ENCODE measurements at regions not wholly inside any gene's neighbourhood (a gene's known extent, or its start where the extent isn't known, plus 50 kb on each side); places are given as distances from the start of the nearest gene placed in this dataset.
A peak's percentile ranks its signal among the peaks of the same experiment; 100 is the strongest.

- H3K4me3 ChIP-seq: no peak overlapping the region
- WGBS, 2 donors: 36 to 48% methylated on average over 6 of the region's 6 CpGs
These were observed 81.8 kb downstream of the NR2F2 start for GRCh38 chr15:96412045-96412905.

GRCh38 chr15:96412906-96413231 lies 82.4 kb downstream of the NR2F2 start:
- Histone ChIP-seq H3K9me3 (no peaks in the 10 kb centered on the region), H3K27me3 (peaks cover 0 to 76% (median 40%) of the 10 kb centered on the region in 4 donors), H3K4me1 (peaks cover 11 to 36% (median 21%) of the 10 kb centered on the region in 4 donors), H3K4me3 (no peak overlapping the region), H3K36me3 (no peaks in the 10 kb centered on the region), H3K27ac (no peak overlapping the region)
- ATAC-seq (ENCODE audit: low FRiP score in 2 of 2) (no peak), DNase-seq (no peak)
- 25 to 38% methylated on average over 1 of the region's 1 CpG for WGBS, 2 donors
- TF ChIP-seq POLR2A (IDR thresholded peaks at IDR 0.05) (no peak), CTCF (IDR thresholded peaks at IDR 0.05) (no peak), EP300 (IDR thresholded peaks at IDR 0.05) (no peak), POLR2AphosphoS5 (IDR thresholded peaks at IDR 0.05) (no peak)

More at GRCh38 chr15:96412045-96412905, 81.8 kb downstream of the NR2F2 start:
- H3K36me3 ChIP-seq: no peaks in the 10 kb centered on the region
- H3K9me3 ChIP-seq: no peaks in the 10 kb centered on the region
- no peak for ATAC-seq (ENCODE audit: low FRiP score in 2 of 2)
- H3K27ac ChIP-seq: no peak overlapping the region
- DNase-seq: no peak
- H3K4me1 ChIP-seq: peaks cover 11 to 33% (median 21%) of the 10 kb centered on the region in 4 donors
- TF ChIP-seq POLR2A (IDR thresholded peaks at IDR 0.05): no peak
- no peak for TF ChIP-seq EP300 (IDR thresholded peaks at IDR 0.05)
- TF ChIP-seq POLR2AphosphoS5 (IDR thresholded peaks at IDR 0.05): no peak
- no peak for TF ChIP-seq CTCF (IDR thresholded peaks at IDR 0.05)
- H3K27me3 ChIP-seq: peaks cover 0 to 74% (median 40%) of the 10 kb centered on the region in 4 donors

DNA sequence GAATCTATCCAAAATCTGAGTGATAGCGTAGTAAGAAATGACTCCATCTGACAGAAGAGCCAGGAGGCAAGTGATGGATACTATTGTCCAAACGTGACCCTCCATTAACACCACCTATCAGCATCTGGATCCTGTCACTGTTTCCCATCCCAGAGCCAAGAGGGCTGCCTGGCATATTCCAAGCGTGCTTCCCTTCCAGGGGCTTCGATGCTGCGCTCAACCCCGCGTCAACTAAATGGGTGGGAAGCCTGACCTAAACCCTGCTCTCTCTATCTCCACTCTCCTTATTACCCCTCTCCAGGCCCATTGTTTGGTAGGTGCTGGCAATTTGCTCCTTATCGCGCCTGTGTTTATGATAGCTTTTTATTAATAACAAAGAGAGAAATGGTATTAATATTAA lies 83.2 kb downstream of the NR2F2 start:
- WGBS, 2 donors: 19 to 26% methylated on average over 9 of the region's 9 CpGs
- H3K36me3 ChIP-seq: no peaks in the 10 kb centered on the region
- ATAC-seq (ENCODE audit: low FRiP score in 2 of 2): no peak
- peaks cover 11 to 34% (median 20%) of the 10 kb centered on the region in 4 donors for H3K4me1 ChIP-seq
- H3K27ac ChIP-seq: no peak overlapping the region
- H3K9me3 ChIP-seq: no peaks in the 10 kb centered on the region
- TF ChIP-seq POLR2AphosphoS5 (IDR thresholded peaks at IDR 0.05) (no peak), EP300 (IDR thresholded peaks at IDR 0.05) (no peak), POLR2A (IDR thresholded peaks at IDR 0.05) (no peak), CTCF (IDR thresholded peaks at IDR 0.05) (no peak)
- no peak overlapping the region for H3K4me3 ChIP-seq
- no peak for DNase-seq
- peaks cover 0 to 76% (median 37%) of the 10 kb centered on the region in 4 donors for H3K27me3 ChIP-seq

DNA sequence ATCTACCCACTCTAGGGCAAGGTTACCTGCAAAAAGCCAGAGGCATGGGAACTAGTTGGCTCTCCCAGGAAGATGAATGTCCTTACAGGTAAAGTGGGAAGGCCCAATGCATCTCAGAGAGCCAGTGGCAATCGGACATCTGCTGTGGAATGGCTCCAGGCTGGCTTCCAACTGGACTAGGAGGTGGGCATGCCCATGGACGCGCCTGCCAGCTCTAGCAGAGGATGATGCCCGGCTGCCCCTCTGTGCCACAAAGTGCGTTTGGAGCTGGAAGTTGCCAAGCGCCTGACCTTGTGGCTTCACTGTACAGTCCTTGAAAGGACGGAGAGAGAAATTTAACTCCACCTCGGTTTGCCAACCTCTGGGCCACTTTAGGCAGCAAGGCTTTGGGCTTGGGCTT lies 84.4 kb downstream of the NR2F2 start:
- DNase-seq: peak in 1 of 2 donors; percentile 18
- WGBS, 2 donors: 54 to 57% methylated on average over 7 to 8 of the region's 8 CpGs

More for the DNA sequence above, 84.4 kb downstream of the NR2F2 start:
- no peak overlapping the region for H3K4me3 ChIP-seq
- H3K27me3 ChIP-seq: peaks cover 0 to 63% (median 28%) of the 10 kb centered on the region in 4 donors
- no peaks in the 10 kb centered on the region for H3K9me3 ChIP-seq
- ATAC-seq (ENCODE audit: low FRiP score in 2 of 2): no peak
- TF ChIP-seq POLR2AphosphoS5 (IDR thresholded peaks at IDR 0.05) (no peak), CTCF (IDR thresholded peaks at IDR 0.05) (no peak), EP300 (IDR thresholded peaks at IDR 0.05) (no peak), POLR2A (IDR thresholded peaks at IDR 0.05) (no peak)
- no peaks in the 10 kb centered on the region for H3K36me3 ChIP-seq
- H3K4me1 ChIP-seq: peaks cover 6 to 22% (median 10%) of the 10 kb centered on the region in 4 donors
- no peak overlapping the region for H3K27ac ChIP-seq
